ENCODE measurements at regions not wholly inside any gene's neighbourhood (a gene's known extent, or its start where the extent isn't known, plus 50 kb on each side); places are given as distances from the start of the nearest gene placed in this dataset.

DNA sequence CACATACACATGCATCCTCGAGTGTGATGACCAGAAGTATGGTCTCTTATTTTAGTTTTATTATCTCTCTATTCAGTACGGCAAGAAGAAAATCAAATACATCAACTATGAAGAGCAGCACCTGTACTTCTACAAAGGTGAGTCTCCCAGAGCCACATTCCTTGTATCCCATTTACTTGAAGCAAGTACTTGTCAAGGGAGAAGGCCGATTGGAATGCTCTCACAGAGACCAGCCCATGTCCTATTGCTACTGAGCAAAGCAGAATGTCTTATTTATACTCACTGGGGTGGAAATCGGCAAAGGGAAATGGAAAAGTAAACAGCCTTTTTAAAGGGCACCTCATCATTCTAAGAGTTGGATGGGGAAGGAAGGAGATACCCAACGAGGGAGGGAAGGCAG lies 72.6 kb upstream of the OR5AK2 start:
- no peak for DNase-seq
- in situ Hi-C loops (cut with HindIII; ENCODE audit: low pct_ligation_motif_present, low sequenced_read_pairs): no loop called here

DNA sequence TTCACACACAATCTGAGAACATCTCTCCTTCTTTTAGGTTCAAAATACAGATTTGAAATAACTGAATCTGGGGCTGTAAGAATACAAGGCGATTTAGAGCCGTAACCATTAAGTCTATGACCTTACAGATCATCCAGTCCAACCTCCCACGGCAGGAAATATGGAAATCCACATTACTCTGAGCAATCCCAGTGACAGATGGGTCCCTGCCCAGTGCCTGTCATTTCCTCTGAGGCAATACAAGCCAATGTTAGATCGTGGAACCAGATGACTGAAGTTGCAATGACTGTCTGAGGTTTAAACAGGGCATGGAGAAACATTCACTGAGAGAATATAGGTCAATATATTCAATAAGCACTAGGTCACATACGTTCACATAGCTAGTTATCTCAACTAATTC lies 77.4 kb upstream of the OR5AK2 start:
- no peak for DNase-seq
- H3K4me3 ChIP-seq (ENCODE audit: low read depth, low read length): no peak overlapping the region
- H3K36me3 ChIP-seq (replicated peaks): no peaks in the 10 kb centered on the region
- H3K27ac ChIP-seq: no peak overlapping the region
- no peaks in the 10 kb centered on the region for H3K27me3 ChIP-seq (replicated peaks)
- in situ Hi-C loops (cut with HindIII; ENCODE audit: low pct_ligation_motif_present, low sequenced_read_pairs): no loop called here
- TF ChIP-seq, protein P1, sequence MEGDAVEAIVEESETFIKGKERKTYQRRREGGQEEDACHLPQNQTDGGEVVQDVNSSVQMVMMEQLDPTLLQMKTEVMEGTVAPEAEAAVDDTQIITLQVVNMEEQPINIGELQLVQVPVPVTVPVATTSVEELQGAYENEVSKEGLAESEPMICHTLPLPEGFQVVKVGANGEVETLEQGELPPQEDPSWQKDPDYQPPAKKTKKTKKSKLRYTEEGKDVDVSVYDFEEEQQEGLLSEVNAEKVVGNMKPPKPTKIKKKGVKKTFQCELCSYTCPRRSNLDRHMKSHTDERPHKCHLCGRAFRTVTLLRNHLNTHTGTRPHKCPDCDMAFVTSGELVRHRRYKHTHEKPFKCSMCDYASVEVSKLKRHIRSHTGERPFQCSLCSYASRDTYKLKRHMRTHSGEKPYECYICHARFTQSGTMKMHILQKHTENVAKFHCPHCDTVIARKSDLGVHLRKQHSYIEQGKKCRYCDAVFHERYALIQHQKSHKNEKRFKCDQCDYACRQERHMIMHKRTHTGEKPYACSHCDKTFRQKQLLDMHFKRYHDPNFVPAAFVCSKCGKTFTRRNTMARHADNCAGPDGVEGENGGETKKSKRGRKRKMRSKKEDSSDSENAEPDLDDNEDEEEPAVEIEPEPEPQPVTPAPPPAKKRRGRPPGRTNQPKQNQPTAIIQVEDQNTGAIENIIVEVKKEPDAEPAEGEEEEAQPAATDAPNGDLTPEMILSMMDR (IDR thresholded peaks at IDR 0.05; ENCODE audit: low read depth, low read length, missing control alignments): no peak

More for the DNA sequence above, 72.6 kb upstream of the OR5AK2 start:
- no peak overlapping the region for H3K4me3 ChIP-seq (ENCODE audit: low read depth, low read length)
- H3K27me3 ChIP-seq (replicated peaks): no peaks in the 10 kb centered on the region
- no peak overlapping the region for H3K27ac ChIP-seq
- no peaks in the 10 kb centered on the region for H3K36me3 ChIP-seq (replicated peaks)
- TF ChIP-seq, protein P1 (IDR thresholded peaks at IDR 0.05; ENCODE audit: low read depth, low read length, missing control alignments): no peak

DNA sequence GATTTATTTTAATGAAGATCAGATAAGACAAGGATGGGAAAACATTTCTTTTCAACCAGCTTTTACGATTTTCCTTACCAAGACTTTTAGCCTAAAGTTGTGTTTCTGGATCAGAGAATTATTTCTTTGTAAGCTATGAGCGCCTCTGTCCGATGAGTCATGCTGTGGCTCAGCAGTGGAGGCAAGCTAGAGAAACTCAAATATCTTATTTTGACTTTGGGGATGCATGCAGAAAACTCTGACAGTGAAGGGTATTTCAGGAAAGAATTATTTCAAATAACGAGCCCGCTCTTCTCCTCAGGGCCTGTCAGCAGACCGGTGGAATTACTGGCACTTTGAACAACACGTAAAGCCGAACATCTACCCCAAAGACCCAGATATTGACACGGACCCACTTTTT lies 77.9 kb upstream of the OR5AK2 start:
- no peak for DNase-seq
- H3K27me3 ChIP-seq (replicated peaks): no peaks in the 10 kb centered on the region
- H3K27ac ChIP-seq: no peak overlapping the region
- H3K4me3 ChIP-seq (ENCODE audit: low read depth, low read length): no peak overlapping the region
- no peaks in the 10 kb centered on the region for H3K36me3 ChIP-seq (replicated peaks)
- TF ChIP-seq, protein P1 (IDR thresholded peaks at IDR 0.05; ENCODE audit: low read depth, low read length, missing control alignments): no peak
- in situ Hi-C loops (cut with HindIII; ENCODE audit: low pct_ligation_motif_present, low sequenced_read_pairs): no loop called here

DNA sequence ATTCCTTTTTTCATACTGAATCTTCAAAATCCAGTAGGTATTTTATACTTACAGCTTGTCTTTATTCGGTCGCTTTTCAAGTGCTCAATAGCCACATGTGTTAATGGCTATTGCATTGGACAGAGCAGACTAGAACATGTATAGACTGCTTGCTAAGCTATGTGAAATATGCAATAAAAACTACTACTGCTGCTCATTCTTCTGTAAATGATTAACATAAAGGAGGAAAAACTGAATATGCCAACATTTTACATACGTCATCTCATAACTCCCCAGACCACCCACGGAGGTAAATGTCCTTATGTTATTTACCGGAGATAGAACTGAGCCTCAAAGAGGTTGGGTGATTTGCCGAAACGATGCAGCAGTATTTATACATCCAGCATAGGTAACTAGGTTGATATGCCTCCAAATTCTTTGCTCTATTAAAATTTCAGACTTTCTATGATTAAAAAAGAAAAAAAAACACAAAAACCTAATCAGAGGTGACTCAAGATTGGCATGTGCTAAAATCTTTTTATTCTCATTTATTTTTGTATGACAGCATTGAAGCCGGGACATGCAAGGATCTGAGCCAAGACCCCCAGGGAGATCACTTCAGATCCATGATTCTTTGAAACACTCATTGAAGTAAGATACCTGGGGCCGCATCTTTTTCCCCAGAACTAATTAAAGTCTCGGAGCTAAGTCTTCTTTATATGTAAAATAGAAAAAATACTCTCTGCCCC lies 78.5 kb upstream of the OR5AK2 start:
- H3K27ac ChIP-seq: no peak overlapping the region
- in situ Hi-C loops (cut with HindIII; ENCODE audit: low pct_ligation_motif_present, low sequenced_read_pairs): no loop called here

DNA sequence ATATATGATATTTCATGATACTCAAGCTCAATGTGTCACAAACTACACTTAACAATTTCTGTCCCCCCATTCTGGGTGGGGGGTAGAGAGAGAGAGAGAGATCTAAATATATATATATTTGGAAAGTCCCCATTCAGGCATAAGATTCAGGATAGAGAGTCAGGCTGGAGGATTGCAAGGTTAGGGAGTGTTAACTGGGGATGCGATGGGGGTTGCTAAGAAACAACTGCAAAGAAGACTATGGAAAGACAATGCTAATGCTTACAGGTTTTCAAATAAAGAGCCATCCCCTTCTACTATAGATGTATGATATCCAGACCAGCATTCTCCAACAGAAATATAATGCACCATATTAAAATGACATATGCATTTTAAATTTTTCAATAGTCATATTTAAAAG lies 79.2 kb upstream of the OR5AK2 start:
- DNase-seq: no peak
- in situ Hi-C loops (cut with HindIII; ENCODE audit: low pct_ligation_motif_present, low sequenced_read_pairs): no loop called here
- Histone ChIP-seq H3K36me3 (replicated peaks) (no peaks in the 10 kb centered on the region), H3K4me3 (ENCODE audit: low read depth, low read length) (no peak overlapping the region), H3K27ac (no peak overlapping the region), H3K27me3 (replicated peaks) (no peaks in the 10 kb centered on the region)
- TF ChIP-seq, protein P1 (IDR thresholded peaks at IDR 0.05; ENCODE audit: low read depth, low read length, missing control alignments): no peak

More for the DNA sequence above, 78.5 kb upstream of the OR5AK2 start:
- TF ChIP-seq, protein P1 (IDR thresholded peaks at IDR 0.05; ENCODE audit: low read depth, low read length, missing control alignments): no peak
- H3K27me3 ChIP-seq (replicated peaks): no peaks in the 10 kb centered on the region
- H3K4me3 ChIP-seq (ENCODE audit: low read depth, low read length): no peak overlapping the region
- H3K36me3 ChIP-seq (replicated peaks): no peaks in the 10 kb centered on the region
- DNase-seq: no peak

DNA sequence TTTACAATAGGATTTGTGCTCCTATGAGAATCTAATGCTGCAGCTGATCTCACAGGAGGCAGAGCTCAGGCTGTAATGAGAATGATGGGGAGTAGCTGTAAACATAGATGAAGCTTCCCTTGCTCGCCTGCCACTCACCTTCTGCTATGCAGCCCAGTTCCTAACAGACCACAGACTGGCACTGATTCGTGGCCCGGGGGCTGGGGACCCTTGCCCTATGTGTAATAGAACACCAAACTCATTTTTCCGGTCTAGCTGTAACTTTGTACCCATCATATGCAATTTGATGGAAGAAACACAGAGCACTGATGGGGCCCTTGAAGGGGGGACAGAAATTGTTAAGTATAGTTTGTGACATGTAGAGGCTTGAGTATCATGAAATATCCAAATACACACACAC lies 79.6 kb upstream of the OR5AK2 start:
- TF ChIP-seq, protein P1 (IDR thresholded peaks at IDR 0.05; ENCODE audit: low read depth, low read length, missing control alignments): no peak
- no peaks in the 10 kb centered on the region for H3K27me3 ChIP-seq (replicated peaks)
- no peak for DNase-seq
- no peak overlapping the region for H3K27ac ChIP-seq
- H3K36me3 ChIP-seq (replicated peaks): no peaks in the 10 kb centered on the region
- in situ Hi-C loops (cut with HindIII; ENCODE audit: low pct_ligation_motif_present, low sequenced_read_pairs): no loop called here
- no peak overlapping the region for H3K4me3 ChIP-seq (ENCODE audit: low read depth, low read length)

All from brain microvascular endothelial cell (primary cell).